ENCODE measurements at regions not wholly inside any gene's neighbourhood (a gene's known extent, or its start where the extent isn't known, plus 50 kb on each side); places are given as distances from the start of the nearest gene placed in this dataset.

GRCh38 chr5:98621821-98622220 is 151.6 kb upstream of the RGMB start:
- TF ChIP-seq, protein P1, sequence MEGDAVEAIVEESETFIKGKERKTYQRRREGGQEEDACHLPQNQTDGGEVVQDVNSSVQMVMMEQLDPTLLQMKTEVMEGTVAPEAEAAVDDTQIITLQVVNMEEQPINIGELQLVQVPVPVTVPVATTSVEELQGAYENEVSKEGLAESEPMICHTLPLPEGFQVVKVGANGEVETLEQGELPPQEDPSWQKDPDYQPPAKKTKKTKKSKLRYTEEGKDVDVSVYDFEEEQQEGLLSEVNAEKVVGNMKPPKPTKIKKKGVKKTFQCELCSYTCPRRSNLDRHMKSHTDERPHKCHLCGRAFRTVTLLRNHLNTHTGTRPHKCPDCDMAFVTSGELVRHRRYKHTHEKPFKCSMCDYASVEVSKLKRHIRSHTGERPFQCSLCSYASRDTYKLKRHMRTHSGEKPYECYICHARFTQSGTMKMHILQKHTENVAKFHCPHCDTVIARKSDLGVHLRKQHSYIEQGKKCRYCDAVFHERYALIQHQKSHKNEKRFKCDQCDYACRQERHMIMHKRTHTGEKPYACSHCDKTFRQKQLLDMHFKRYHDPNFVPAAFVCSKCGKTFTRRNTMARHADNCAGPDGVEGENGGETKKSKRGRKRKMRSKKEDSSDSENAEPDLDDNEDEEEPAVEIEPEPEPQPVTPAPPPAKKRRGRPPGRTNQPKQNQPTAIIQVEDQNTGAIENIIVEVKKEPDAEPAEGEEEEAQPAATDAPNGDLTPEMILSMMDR (IDR thresholded peaks at IDR 0.05; ENCODE audit: poor library complexity, severe bottlenecking) = no peak
- TF ChIP-seq RAD21 (conservative IDR thresholded peaks at IDR 0.05) = no peak
- TF ChIP-seq POLR2AphosphoS5 (IDR thresholded peaks at IDR 0.05) = no peak
- TF ChIP-seq MXI1 (conservative IDR thresholded peaks at IDR 0.05; ENCODE audit: poor library complexity, severe bottlenecking) = no peak
